NK-92 (cell line): ENCODE measurements at regions not wholly inside any gene's neighbourhood (a gene's known extent, or its start where the extent isn't known, plus 50 kb on each side); places are given as distances from the start of the nearest gene placed in this dataset.

ENCODE experiments used
- DNase-seq: peaks from one replicate; lab custom pipeline; 2025; ENCODE audit not compliant: unreplicated experiment; lab: John Stamatoyannopoulos, UW

DNA sequence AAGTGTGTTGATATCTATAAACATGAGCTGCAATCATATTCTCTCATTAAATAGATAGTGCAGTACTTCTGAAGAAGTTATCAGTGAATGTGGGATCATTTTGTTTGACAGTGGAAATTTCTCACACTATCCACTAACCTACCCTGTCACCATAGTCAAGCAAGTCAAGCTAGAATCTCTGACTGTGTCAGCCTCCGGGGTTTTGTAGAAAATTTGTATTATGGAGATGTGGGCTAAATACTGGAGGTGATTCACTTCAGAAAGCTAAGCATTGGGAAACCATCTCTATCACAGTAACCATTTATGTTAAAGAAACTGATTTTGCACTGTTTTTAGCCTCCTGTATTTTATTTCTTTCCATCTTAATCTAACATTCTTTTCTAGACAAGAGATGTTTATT, 126.6 kb upstream of the CREB1 start:
- DNase-seq = no peak

DNA sequence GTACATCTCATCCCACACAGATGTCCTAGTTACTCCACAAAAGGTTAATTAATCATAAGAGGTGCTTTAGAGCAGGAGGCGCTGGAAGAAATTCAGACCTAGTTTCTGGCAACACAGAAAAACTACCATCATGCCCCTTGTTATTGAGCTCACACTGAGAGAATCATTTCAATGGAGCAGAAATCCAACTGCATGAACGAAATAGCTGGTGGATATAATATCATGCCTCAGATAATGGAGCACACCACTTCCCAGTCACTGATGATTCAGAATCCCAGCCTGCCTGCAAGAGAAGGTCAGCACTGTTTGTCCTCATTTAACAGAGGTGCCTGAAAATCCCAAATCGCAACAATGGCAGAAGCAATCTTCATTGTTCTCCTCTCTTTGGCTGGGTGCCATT, 125.8 kb upstream of the CREB1 start:
- DNase-seq = no peak

DNA sequence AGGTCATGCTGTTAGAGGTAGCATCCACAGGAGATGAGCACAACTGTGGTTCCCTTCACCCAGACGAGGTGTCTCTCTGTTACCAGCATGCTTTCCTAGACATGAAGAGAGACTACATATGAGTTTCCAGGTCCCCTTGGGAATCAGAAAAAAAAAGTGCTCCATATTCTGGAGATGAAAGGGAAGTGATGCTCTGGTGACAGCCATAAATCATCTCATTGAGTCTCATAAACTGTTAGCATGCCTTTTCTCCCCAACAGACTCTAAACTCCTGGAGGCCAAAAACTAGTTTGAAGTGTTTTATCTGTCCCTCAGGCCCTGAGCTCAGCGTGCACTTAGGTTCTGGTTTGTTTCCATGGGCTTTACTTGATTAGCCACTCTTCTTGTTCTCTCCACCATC, 124.6 kb upstream of the CREB1 start:
- DNase-seq = no peak

DNA sequence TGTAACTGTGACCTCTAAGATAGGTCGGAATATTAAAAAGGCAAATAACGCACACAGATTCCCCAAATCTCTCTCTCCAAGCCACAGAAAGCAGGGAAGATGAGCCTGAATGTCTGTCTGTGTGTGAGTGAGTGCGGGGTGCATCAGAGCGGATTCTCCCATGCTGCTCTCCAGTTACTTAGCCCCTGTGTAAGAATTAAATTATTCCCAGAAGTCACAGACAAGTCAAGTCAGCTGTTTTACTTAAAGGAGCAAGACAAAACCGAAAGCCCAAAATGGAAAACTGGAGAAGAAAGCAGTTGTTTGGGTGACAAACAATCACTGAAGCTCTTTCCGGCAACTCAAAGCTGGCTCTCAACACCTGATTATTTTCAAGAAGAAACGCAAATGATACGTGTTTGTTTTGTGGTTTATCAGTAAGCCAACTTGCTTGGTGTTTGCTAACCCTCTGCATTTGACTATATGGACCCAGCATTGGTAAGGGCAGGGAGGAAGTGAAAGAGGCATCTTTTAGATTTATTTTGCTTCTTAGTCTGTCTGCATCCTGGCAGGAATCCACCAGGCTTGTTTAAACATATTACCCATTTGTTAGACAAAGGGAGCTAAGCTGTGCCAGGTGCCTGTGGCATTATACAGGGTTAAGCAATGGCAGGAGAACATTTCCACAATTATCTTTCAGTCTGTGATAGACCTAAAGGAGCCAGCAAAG, 121.5 kb upstream of the CREB1 start:
- no peak for DNase-seq

DNA sequence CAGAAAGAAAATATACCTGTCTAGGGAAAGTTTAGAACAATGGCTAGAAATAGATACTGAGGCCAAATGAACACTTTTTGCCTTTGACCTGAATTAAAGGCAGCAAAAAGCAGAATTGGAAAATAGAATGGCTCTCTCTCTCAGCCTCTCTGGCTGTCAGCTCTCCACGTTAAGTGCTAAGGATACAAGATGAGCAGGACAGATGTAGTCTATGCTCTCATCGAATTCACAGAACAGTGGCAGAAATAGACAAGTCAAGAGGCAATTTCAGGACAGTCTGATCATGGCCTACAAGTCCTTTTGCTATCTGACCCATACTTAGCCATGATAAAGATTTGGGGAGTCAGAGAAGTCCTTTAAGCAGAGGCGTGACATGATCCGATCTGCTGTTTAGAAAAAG, 120.2 kb upstream of the CREB1 start:
- no peak for DNase-seq

DNA sequence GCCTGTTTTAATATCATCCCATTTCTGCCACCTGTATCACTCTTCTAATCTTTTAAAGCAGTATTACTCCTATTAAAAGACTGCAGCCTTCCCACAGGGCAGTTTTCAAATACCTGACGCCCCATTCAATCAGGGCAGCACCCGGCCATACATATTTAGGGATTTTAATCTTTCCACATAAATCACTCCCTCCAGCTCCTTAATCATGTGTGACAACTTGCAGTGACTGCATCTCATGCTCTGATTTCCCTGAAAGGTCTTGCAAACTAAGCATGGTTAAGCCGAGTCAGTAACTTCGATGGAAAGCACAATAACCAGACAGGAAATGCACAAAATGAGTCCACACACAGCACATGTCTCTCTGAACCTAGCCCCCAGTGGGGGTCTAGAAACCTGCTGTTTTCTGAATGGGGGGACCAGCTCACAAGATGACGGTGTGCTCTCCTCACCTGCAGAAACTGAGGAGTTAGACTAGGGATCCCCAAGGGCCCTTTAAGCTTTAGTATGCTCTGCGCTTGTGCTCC, 116.9 kb upstream of the CREB1 start:
- DNase-seq = no peak

DNA sequence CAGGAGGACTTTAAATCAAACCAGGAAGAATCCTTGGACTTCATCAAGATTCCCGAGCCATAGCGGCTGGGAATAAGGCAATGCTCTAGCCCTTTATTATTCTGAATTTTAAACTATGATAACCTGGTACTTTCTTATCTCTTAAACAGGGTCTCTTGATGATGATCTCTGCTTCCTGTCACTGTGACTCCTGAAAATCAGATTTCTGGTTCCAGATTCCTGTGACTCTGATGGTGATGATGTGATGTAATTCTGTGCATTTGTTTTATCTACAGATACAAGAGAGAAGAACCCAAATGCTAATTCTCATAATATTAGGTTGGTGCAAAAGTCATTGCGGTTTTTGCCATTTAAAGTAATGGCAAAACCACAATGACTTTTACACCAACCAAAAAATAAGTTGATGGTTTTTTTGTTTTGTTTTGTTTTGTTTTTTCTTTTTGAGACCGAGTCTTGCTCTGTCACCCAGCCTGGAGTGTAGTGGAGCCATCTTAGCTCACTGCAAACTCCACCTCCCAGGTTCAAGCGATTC, 116.3 kb upstream of the CREB1 start:
- no peak for DNase-seq

DNA sequence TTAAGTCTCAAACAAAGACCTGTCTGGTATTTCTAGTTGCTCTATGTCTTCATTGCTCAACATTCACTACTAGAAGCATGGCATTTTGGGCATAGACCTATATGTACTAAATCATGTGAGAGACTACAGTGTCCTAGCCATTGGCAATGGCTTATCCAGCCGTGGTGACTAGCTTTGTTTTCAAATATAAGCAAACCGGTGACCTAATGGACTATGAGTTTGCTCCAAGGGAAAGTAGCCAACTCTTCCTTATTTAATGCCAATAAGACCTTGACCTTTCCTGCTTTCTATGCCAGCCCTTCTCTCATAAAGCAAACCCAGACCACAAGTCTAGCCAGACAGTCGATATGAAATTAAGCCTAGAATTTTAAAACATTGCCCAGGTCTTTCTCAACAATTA, 113.7 kb upstream of the CREB1 start:
- DNase-seq = no peak

DNA sequence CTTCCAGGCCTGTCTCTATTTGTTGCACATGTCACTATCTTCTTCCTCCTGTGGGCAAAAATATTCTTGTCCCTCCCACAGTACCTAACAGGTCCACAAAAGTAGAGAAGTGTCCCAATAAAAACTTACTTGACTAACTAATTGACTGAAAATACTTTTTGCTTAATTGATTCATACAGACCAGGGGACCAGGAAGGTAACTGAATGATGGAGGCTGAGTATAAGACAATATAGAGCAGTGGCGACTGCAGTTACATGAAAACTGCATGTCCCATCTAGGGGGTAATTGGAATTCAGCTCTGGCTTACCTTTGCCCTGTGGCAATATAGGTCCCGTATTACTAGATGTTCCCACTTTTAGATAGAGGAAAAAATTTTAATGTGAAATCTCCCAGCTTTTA, 112.9 kb upstream of the CREB1 start:
- DNase-seq = no peak

DNA sequence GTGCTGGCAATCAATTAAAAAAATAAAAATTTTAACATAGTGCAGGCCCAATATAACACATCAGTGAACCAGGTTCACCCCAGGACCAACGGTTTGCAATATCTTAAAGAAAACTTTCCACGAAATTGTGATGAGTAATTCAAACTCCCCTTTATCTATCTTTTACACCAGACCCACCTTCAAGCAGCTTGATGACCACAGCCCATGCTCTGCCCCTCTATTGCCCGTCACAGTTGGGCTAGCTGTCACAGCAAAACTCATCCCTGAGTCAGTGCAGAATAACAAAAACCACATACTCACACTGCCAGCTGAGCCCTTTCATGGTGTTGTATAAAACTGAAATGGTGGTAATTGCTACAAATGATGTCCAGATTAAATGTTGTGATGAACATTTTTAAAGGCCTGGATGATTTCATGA, 112.5 kb upstream of the CREB1 start:
- no peak for DNase-seq

DNA sequence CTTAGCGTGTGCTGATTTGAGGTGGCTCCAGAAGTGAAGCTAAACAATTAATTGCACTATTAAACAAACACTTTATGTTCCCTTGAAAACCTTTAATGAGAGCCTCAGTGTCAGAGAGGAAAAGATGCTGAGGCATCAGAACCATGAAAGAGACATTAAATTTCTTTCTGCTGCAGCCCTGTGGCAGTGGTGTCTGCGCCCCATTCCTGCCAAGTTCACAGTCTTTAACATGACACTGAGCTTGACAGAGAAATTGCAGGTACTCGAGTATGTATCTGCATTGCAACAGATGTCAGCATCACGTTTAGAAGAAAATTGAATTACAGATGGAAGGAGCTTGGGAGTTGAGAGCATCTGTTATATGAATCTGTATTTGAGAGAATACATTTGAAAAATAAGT, 111.3 kb upstream of the CREB1 start:
- DNase-seq = no peak

DNA sequence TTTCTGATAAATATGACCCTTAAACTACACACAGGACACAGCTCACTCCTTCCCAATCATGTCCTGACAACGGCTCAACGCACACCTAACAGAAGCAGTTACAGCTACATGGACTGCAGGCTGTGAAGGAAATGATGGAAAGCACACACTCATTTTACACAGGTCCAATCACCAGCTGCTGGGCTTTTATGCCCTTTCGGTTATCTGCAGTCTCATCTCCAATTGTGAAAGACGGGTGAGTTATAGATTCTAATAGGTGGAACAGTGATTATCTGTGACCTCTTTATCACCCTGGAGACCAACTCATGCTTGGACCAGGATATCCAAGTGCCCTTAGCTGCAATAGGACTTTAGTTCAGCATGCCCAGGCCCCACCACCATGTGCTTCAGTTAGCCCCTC, 110.4 kb upstream of the CREB1 start:
- no peak for DNase-seq

DNA sequence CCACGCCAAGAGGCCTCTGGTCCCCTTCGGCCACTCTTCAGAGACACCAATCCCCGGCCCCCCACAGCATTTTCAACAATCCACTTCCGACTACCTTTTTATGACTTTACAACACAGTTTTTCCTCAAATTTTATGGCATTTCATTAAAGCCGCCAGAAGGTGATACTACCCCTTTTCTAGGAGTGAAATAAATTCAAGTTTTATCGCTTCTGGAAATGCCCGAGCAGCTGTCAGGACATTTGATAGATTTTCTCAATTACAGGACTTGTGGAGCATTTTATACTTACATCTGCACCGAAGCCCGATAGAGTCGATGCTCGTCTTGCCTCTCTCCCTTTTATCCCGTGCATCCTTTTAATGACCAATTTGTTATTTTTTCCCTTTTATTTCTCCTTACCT, 108.1 kb upstream of the CREB1 start:
- no peak for DNase-seq

DNA sequence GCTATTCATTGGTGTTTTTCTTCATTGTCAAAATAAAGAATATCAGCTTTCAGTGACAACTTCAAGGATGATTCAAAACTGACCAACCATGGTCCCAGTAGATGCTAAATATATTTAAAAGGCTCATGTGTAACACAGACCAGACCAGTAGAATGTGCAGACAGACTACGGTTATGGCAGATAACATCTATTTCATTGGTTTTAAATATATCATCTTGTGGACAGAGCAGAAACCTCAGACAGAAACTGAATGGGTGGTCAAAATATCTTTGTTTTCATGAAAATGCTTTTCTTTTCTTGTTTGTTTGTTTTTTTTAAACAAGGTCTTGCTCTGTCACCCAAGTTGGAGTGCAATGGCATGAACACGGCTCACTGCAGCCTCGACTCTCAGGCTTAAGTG, 107.4 kb upstream of the CREB1 start:
- no peak for DNase-seq

DNA sequence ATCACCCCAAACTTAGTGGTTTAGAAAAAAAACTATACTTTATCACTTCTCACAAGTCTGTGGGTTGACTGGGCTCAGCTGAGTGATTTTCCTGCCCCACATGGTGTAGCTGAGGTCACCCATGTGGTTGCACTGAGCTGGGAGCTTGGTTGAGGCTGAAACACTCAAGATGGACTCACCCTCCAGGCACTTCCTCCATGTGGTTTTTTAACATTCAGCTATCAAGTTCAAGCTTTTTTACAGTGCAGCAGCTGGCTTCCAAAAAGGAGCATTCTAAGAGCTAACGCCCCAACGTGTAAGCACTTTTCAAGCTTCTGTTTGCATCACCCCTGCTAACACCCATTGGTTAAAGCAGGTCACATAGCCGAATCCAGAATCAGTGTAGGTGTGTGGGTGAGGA, 105.9 kb upstream of the CREB1 start:
- no peak for DNase-seq

DNA sequence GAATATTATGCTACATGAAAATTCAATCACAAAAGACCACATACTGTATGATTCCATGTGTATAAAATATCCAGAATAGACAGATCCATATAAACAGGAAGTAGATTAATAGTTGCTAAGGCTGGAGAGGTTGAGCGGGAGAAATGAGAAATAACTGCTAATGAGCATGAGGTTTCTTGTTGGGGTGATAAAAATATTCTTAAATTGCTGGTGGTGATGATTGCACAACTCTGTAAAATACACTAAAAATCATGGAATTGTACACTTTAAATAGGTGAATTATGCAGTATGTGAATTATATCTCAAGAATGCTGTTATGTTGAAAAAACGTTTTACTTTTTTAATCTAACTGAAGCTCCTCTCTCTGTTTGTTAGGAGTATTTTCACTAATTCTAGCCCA, 101.8 kb upstream of the CREB1 start:
- no peak for DNase-seq

DNA sequence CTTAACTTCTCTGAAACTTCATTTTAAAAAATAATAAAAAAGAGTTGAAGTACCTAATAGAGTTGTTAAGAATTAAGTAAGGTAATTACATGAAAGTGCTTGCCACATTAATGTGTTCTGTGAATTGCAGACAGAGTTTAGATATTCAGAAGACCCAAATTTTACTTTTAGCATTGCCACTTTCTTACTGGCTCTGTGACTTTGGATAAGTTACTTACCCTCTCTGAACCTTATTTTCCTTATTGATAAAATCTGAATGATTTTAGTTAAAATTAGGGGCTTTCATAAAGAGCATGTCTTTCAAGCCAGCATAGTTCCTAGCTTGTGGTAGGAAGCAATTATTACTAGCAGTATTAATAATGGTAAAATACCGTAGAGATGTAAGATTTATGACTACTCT, 101.2 kb upstream of the CREB1 start:
- no peak for DNase-seq

DNA sequence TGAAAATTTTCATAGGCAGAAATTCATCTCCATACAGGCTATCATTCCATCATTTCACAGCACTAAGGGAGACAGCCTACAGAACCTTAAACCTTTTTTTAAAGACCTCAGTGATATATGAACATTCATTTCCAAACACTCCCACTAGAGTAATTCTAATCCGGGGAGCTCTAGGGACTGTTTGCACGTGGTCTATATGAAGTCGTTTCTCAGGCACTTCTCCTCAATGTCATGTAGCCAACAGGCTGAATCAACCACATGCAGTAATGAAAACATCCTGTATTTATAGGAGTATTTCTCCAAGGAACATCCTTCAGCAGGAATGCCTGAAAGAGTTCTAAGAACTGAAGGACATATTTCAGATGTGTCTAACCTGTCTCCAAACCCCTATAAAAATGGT, 97.3 kb upstream of the CREB1 start:
- no peak for DNase-seq

DNA sequence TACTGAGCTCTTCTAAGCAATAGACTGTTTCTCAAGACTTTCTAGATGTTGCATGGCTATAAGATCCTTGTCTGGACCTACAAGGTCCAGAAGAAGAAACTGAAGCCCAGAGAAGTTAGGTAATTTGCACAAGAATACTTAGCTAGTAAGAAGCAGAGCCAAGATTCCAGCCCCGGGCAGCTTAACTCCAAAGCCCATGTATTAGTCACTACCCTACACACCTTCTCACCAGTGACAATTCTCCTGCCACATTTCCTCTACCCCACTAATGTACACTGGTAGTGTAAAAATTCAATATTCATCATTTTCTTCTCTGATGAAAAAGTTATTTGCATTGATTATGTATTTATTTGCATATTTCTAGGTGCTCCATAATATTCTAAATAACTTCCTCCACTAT, 95.5 kb upstream of the CREB1 start:
- no peak for DNase-seq

DNA sequence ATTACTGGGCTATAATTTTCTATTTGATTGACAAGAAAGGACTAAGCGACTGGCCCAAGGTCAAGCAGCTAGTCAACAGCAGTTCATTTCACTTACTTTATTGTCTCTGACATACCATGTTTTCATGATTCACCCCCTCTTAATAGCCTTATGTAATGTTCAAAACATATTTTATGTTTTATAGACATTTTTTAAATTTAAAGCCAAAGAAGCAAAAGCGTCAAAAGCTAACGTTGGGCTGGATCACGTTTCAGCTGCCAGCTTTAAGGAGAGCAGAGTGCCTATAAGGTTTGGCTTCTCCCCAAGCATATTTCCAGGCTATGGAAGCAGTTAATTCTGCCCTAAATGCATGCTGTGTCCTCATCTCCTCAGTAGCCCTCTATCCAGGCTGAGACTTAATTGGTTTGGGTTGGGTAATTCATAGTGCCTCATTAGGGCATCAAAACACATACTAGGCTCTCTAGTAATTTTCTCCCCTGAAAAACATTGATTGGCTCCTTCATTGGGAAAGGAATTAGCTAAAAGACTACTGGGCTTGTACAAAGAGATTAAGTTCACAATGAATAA, 94.8 kb upstream of the CREB1 start:
- DNase-seq = no peak

DNA sequence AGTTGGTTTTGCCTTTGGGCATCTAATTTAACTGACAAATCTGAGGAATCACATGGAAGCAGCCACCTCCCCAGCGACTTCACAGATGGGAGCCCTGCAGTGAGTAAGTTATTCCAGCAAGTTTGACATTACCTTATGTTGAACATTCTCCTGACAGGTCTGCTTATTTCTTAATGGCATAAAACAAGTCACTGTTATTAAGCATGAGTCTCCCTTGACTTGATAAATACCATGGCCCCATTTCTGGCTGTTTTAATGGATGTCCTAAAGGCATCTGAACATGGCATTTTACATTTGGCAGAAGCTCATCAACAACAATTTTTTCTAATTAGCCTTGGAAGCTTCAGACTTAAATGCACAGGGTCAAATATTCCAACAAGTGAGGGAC, 92.6 kb upstream of the CREB1 start:
- no peak for DNase-seq

DNA sequence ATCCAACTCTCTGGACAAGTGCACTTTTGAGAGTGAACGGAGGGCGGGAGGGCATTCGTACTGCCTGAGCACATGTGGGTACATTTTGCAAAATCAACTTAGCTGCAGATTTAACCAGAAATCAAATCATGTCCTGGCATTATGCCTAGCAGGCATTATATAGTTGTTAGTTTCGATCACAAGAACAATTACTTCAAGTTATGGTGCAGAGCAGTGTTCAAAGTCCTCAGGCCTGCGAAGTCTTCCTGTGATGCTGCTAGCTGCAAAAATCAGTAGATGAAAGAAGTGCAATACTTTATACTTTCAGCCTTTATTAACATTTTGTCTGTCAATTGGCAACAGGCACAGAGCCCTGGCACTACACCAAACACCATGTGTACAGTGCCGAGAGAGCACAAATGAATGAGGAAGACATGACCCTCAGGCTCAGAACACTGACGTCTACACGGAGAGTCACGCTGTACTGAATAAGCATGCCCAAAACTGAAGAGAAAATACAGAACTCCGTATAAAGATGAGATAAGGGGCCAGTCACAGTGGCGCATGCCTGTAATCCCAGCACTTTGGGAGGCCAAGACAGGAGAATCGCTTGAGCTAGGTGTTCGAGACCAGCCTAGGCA, 92.1 kb upstream of the CREB1 start:
- no peak for DNase-seq
